ENCODE measurements at regions not wholly inside any gene's neighbourhood (a gene's known extent, or its start where the extent isn't known, plus 50 kb on each side); places are given as distances from the start of the nearest gene placed in this dataset.

DNA sequence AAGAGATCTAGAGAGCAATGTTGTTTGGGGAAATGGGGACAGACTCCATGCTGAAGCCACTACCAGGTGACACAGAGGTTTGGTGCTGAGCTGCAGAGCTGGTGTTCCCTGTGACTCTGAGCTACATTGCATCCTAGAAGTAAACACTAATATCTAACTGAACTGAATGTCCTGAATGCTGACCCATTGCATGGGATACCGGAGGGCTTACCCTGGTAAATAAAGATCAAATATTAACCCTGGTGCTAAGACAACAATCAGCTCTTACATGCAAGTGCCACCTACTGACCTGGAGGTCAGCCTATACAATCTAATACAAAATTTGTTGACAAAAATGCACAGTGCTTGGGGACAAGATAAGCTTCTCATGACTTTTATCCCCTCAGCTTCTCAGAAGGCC is 851.3 kb upstream of the KCND2 start:
- DNase-seq (ENCODE audit: low spot score) = no peak

DNA sequence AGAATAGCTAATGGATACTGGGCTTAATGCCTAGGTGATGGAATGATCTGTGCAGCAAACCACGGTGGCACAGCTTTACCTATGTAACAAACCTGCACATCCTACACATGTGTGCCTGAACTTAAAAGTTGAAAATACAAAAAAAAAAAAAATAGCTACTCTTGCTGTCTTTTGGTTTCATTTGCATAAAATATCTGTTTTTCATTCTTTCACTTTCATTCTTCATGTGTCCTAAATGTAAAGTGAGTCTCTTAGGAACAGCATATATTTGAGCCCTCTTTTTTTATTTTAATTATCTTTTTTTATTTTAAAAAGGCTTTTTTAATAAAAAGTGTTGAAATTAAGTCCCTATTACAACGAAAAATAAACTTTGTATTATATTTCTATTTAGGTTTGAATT is 836.1 kb upstream of the KCND2 start:
- no peak for DNase-seq (ENCODE audit: low spot score)

- no peak for DNase-seq (ENCODE audit: low spot score)
These were observed 834.7 kb upstream of the KCND2 start for GRCh38 chr7:119438315-119438714.

DNA sequence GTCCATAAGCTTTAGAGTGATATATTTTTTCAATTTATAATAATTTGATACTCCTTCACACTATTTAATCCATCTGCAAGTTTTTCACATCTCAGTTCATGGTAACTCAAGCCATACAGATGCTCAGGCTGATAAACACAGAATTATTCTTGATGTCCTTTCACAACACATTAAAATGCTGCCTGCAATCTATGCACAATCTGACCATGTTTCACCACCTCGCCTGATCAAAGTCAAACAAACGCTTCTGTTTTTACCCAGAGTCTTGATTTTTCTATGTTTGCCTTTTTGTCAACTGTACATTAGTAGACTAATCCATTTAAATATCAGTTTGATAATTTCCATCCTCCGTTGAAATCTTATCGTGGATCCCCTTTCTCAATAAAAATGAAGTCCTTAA is 833.8 kb upstream of the KCND2 start:
- DNase-seq (ENCODE audit: low spot score) = no peak

- DNase-seq (ENCODE audit: low spot score) = no peak
These were observed 820.6 kb upstream of the KCND2 start for GRCh38 chr7:119452401-119452800.

GRCh38 chr7:119465798-119466305 is 807.1 kb upstream of the KCND2 start:
- DNase-seq (ENCODE audit: low spot score) = no peak

- DNase-seq (ENCODE audit: low spot score) = no peak
These were observed 800.5 kb upstream of the KCND2 start for GRCh38 chr7:119472408-119473038.

DNA sequence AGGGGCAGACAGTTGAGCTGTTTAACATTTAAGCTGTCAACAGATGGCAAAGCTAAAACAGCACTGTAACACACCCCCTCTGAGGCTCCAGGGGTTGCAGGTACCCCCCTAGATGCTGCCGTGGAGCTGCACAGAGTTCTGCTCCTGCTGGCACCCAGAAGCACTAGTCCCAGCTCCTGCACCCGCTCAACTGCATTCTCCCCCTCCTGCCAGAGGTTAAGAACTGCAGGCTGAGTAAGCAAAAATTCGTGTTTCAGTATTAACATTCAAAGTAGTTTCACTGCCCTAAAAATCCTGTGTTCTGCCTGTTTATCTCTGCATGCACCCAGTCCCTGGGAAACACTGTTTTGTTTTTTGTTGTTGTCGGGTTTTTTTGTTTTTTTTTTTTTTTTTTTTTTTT is 790.8 kb upstream of the KCND2 start:
- DNase-seq (ENCODE audit: low spot score) = no peak

- no peak for DNase-seq (ENCODE audit: low spot score)
These were observed 790.3 kb upstream of the KCND2 start for GRCh38 chr7:119482671-119483070.

DNA sequence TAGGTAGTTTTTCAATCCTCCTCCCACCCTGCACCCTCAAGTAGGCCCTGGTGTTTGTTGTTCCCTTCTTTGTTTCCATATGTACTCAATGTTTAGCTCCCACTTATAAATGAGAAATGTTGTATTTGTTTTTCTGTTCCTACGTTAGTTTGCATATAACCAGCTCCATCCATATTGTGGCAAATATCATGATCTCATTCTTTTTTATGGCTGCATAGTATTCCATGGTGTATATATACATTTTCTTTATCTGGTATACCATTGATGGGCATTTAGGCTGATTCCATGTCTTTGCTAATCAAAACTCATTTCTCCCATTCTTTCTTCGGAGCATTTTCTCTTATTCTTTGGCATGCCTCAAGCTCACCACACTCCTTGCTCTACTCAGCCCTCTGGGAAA is 789.6 kb upstream of the KCND2 start:
- DNase-seq (ENCODE audit: low spot score) = no peak

GRCh38 chr7:119514326-119514725 is 758.6 kb upstream of the KCND2 start:
- no peak for DNase-seq (ENCODE audit: low spot score)

- DNase-seq (ENCODE audit: low spot score) = no peak
These were observed 757.8 kb upstream of the KCND2 start for GRCh38 chr7:119515214-119515613.

DNA sequence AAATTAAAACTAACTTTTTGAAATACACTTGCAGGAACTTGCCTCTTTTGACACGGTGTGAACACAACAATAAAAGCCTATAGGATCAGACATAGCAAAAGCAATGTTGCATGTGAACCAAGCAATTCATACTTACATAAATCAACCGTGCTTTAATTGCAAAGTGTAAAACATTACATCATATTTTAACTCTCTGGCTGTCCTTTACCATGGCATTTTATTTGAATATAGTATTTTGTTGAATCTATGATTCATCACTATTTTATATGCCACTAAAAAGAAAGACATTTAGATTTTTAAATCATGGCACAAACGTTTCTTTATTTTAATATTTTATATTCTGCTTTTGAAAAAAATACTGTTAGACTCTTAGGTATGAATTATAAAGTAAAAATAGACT is 757.0 kb upstream of the KCND2 start:
- DNase-seq (ENCODE audit: low spot score) = no peak

DNA sequence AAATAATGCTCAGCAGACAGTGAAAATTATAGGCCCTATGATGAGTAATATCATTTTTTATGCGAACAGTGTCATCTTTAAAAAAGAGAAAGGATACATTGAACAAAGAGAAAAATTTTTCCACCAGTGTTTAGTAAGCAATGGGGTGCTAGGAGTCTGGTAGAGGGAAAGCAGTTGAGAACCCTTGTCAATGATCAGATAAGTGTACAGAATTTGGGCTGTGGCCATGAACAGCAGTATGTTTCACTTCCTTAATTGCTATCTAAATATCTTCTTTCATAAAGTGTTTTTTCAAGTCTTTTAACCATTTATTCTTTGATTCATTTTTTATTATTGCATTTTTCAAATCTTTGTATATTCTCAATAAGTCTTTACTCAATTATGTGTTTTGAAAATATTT is 750.7 kb upstream of the KCND2 start:
- DNase-seq (ENCODE audit: low spot score) = no peak

GRCh38 chr7:119522698-119523097 is 750.3 kb upstream of the KCND2 start:
- no peak for DNase-seq (ENCODE audit: low spot score)

DNA sequence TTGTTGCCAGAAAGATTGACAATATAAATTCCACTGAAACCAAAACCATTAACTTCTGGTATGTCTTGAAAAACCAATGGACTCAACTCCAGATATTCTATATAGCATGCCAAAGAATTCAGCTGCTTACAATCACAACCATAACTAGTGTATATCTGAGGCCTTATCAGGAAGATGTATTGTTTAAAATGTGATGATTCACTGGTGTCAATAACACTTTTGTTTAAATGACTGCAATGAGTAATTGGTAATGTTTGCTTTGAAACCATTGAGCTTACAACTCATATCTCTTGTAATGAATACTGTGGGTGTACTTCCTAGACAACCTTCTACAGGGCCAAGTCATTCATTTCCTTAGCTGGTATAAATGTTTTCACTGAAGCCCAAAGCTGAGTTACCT is 727.9 kb upstream of the KCND2 start:
- no peak for DNase-seq (ENCODE audit: low spot score)

DNA sequence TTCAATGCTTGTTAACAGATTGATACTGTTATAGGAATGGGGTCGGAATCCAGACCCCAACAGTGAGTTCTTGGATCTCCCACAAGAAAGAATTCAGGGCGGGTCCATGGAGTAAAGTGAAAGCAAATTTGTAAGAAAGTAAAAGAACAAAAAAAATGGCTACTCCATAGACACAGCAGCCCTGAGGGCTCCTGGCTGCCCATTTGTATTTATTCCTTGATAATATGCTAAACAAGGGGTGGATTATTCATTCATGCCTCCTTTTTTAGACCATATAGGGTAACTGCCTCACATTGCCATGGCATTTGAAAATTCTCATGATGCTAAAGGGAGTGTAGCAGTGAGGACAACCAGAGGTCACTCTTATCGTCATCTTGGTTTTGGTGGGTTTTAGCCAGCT is 717.2 kb upstream of the KCND2 start:
- no peak for DNase-seq (ENCODE audit: low spot score)

DNA sequence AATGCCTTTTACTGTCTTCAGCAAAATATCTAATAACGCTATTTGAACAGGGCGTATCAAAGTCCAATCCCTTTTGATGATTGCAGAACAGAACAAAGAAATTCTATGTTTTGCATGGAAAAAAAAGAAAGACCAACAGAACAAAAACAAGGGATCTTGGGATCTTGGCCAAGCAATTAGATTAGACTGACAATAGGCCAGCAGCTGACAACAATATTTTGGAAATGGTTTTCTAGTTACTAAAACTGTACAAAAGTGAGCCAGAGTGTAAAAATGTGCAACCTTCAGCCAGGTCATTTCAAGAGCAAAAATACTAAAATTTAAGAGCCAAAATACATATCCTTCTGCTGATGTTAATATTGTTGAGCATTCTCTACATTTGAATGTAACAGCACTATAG is 716.5 kb upstream of the KCND2 start:
- no peak for DNase-seq (ENCODE audit: low spot score)

DNA sequence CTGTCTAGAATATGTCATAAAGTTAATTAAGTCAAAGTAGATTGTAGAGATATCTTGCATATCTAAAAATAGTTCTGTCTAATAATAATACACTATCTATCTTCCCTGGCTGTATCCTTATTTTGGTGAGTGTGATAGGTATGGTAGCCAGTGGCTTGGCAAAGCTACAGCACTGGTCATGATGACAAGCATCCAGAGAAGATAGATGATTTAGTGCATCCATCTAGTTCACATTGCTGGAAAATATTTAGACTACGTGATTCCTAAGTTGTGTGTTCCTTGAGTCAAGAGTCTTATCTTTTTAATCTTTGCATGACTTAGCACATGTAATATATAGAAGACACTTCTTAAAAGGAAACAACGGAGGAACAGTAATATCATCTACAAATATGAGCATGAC is 711.2 kb upstream of the KCND2 start:
- DNase-seq (ENCODE audit: low spot score) = no peak

- no peak for DNase-seq (ENCODE audit: low spot score)
These were observed 710.1 kb upstream of the KCND2 start for GRCh38 chr7:119562839-119563238.

- DNase-seq (ENCODE audit: low spot score) = no peak
These were observed 701.3 kb upstream of the KCND2 start for GRCh38 chr7:119571666-119572065.

DNA sequence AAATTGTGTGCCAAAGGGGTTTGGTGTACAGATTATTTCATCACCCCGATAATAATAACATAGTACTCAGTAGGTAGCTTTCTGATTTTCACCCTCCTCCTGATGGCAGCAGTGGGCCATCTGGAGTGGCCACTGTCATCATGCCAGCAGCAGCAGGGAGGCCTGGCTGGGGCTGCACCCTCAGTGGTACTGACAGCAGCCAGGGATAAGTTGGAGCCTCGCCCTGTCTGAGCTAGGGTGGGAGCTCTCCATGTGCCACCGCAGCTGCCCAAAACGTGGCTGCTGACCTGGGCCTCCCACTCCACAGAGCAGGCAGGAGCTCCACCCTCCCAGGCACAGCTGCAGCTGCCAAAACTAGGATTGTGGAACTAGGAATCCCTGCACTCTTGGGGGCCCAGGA is 700.8 kb upstream of the KCND2 start:
- DNase-seq (ENCODE audit: low spot score) = no peak

- no peak for DNase-seq (ENCODE audit: low spot score)
These were observed 700.4 kb upstream of the KCND2 start for GRCh38 chr7:119572541-119572940.

DNA sequence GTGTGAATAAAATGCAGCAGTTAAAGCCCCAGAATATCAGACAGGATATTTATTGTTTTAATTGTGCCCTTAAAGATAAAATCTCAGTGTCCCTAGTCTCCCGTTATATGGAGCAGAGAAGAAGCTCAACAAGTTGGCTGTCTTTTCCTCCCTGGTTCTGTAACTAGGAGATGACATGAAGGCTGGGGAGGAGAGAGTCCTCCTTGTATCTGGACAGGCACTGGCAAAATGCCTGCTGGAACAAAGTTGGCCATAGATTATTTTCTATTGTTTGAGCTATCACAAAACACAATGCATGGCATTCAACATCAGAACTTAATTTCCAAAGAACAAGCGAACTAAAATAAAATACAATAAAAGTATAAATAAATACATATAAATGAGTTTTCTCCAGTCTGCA is 694.9 kb upstream of the KCND2 start:
- no peak for DNase-seq (ENCODE audit: low spot score)

DNA sequence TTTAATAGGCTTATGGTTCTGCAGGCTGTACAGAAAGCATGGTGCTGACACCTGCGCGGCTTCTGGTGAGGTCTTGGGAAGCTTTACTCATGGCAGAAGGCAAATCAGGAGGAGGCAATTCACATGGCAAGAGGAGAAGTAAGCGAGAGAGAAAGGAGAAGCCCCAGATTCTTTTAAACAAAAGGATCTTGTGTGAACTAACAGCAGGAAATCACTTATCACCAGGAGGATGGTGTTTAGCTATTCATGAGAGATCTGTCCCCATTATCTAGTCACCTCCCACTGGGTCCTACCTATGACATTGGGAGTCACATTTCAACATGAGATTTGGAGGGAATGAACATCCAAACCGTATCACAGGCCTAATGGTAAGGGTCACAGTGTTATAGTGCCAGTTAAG is 678.0 kb upstream of the KCND2 start:
- no peak for DNase-seq (ENCODE audit: low spot score)
